NCI-H2171 treated with DMSO at 0.1 percent for 48 hours (cell line): ENCODE measurements at regions not wholly inside any gene's neighbourhood (a gene's known extent, or its start where the extent isn't known, plus 50 kb on each side); places are given as distances from the start of the nearest gene placed in this dataset.
"Not testable (repeated sequence)": the region's sequence is repeated elsewhere in the genome, so short reads cannot be mapped to it uniquely, and the experiment has no call there.

Experiments used
- DNase-seq: peaks from one replicate; lab custom pipeline; 2025; lab: John Stamatoyannopoulos, UW

DNA sequence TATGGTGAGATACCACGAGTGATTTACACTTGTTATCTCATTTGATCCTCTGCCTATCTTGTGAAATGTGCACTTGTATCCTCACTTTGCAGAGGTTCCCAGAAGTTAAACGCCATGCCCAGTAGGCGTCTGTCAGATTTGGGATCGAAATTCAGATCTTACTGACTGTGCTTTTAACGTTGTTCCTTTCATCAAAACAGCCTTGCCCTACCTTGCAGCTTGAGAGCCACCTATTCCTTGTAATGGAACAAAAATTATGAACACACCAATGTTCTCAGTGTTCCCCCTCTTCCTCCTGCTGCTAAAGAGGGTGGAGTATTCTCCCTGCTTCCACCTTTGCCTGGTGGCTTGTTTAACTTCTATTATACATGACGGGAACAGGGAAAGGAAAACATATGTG lies 257.0 kb downstream of the MSX2 start:
- DNase-seq: no peak

- DNase-seq: no peak
Measured at GRCh38 chr5:174980952-174981351, 256.6 kb downstream of the MSX2 start.

DNA sequence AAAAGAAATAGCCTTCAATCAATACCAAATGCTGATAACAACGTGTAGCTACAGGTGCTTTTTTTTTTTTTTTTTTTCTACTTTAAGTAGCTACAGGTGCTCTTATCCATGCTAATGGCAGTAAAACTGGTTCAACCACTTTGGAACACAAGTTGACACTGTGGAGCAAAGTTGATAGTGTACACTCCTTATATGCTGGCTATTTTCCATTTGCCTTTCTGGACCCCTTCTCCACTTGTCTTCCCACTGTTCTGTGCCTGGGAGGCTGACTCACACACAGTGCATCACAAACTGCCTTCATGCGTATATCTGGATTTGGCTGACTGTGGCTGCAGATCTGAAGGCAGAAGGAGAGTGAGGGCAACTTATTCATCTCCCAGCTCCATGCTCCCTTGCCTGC lies 247.9 kb downstream of the MSX2 start:
- no peak for DNase-seq

GRCh38 chr5:174971210-174971609 lies 246.8 kb downstream of the MSX2 start:
- no peak for DNase-seq

- no peak for DNase-seq
Measured at GRCh38 chr5:174970502-174970901, 246.1 kb downstream of the MSX2 start.

DNA sequence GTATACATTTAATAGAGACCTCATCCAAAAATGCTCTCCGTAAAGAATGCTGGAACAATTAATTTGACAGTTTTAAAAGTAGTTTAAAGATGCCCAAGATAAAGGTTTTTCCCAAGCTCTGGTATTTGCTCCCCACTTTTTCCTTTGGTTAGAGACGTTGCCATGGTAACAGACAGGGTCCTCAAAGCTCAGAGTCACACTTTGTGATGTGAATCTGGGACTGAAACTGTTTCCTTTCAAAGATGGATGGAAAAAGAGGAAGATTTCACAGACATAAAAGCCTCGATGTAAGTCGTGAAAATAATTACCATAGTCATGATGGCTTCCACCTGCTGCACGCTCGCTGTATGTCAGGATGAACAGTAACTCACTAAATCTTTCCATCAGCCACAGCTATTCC lies 229.5 kb downstream of the MSX2 start:
- no peak for DNase-seq

- DNase-seq: peak; percentile 27
Measured at GRCh38 chr5:174951151-174951780, 226.9 kb downstream of the MSX2 start.

DNA sequence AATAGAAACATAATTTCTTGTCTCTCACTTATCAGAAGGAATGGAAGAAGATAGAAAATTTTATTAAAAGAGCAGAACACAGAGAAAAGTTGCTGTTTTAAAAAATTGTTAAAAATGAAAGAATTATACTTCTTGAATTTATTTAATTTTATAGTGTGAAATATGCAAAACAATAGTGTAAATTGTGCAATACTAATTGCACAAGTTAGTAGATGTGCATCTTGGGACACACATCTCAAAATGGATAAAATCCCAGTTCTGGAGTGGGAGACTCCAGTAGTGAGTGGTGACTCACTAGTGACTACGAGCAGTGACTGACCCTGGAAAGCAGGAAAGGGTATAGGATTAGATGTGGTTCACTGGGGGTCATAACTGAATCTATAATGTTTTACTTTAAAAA lies 223.2 kb downstream of the MSX2 start:
- no peak for DNase-seq

DNA sequence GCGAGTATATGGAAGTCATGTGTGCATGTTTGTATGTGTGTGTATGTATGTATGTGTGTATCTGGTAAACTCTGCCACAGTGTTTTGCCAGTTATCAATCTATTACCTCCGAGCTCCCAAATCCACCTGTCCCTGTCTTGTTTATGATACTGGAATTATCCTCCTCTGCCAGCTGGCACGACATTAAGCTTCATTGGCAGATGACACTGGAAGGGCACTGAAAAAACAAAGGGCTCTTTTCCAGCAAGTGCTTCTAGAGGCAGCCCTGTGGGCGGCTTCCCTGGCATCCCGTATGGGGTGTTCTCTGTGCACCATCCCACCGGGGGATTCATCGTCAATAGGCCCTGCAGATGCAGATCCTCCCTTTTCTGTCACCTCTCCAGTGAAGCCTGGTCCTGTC lies 221.5 kb downstream of the MSX2 start:
- no peak for DNase-seq

DNA sequence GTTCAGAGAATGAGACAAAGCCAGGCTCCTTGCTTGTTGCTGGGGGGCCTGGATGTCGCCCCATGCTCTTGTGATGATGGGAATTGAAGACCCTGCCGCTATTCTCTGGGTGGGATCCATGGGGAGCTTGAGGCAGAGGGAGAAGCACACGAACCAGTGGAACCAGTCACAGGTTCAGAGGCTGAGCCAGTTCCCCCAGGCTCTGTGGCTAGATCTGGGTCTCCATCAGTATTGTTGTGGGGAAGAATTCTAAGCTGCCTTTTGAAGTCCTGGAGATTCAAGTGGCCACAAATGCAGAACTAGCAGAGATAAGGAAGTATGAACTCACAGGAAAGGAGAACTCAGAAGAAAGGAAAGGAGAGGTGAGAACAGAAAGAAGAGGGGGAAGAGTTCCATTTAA lies 219.4 kb downstream of the MSX2 start:
- no peak for DNase-seq

DNA sequence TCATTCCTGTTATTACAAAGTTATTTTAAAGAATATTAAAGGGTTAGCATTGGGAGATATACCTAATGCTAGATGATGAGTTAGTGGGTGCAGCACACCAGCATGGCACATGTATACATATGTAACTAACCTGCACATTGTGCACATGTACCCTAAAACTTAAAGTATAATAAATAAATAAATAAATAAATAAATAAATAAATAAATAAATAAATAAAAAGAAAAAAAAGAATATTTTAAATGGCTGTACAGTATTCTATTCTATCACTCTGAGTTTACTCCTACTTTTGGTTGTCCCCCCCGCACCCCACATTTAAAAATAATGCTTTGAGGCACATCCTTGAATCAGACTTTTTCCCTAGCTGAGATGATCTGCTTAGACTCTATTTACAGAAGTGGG lies 218.6 kb downstream of the MSX2 start:
- DNase-seq: not testable (repeated sequence)

GRCh38 chr5:174937201-174938123 lies 213.1 kb downstream of the MSX2 start:
- no peak for DNase-seq

GRCh38 chr5:174935854-174936474 lies 211.6 kb downstream of the MSX2 start:
- peak; percentile 10 for DNase-seq

DNA sequence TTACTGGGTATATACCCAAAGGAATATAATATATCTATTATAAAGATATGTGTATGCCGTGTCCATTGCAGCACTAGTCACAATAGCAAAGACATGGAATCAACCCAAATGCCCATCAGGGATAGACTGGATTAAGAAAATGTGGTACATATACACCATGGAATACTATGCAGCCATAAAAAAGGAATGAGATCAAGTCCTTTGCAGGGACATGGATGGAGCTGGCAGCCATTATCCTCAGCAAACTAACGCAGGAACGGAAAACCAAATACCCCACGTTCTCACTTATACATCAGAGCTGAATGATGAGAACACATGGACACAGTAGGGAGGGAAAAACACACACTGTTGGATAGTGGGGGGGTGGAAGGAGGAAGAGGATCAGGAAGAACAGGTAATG lies 206.7 kb downstream of the MSX2 start:
- DNase-seq: not testable (repeated sequence)

DNA sequence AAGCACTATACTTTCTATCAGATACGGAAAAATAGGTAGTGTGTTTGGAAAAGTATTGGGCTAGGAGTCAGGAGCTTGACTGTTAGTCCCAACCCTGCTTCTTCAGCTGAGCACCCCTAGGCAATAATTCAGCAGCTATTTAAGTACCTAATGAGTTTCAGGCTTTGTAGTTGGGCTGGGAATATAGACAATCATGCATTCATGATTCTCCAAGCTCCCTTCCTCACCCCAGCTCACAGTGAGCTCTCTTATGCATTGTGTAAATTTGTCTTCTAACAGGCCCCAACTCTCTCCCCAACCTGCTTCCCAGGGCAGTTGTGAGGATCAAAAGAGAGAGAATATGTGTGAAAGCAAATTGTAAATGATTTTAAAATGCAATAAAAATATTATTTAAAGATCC lies 201.2 kb downstream of the MSX2 start:
- DNase-seq: no peak

DNA sequence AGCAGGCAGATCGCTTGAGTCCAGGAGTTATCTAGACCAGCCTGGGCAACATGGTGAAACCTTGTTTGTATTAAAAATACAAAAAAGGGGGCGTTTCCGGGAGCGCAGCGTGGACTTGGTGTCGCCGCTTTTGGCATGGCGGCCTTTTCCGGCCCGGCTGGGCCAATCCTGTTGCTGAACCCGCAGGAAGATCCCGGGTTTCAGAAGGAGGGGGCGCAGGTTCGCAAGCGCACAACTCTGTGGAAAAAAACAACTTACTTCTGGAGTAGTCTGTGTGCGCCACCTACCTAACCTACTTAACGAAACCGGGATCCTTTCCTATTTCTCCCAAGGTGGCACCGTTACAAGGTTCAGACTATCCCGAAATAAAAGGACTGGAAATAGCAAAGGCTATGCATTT lies 198.6 kb downstream of the MSX2 start:
- DNase-seq: no peak

- no peak for DNase-seq
Measured at GRCh38 chr5:174920906-174921550, 196.6 kb downstream of the MSX2 start.

DNA sequence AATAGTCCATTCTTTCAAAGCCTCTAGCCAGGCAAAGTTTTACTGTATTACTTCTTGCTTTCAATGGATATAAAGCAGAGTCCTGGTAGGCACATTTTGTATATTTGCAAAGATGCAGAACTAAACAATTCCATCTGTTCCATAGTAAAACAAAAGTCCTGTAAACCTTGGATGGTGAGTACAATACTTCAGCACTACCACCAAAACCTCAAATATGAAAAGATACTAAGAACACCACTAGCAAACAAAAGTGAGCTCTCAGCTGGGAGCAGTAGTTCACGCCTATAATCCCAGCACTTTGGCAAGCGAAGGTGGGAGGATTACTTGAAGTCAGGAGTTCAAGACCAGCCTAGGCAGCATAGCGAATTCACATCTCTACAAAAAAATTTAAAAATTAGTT lies 195.0 kb downstream of the MSX2 start:
- DNase-seq: no peak

GRCh38 chr5:174918655-174919054 lies 194.3 kb downstream of the MSX2 start:
- no peak for DNase-seq

DNA sequence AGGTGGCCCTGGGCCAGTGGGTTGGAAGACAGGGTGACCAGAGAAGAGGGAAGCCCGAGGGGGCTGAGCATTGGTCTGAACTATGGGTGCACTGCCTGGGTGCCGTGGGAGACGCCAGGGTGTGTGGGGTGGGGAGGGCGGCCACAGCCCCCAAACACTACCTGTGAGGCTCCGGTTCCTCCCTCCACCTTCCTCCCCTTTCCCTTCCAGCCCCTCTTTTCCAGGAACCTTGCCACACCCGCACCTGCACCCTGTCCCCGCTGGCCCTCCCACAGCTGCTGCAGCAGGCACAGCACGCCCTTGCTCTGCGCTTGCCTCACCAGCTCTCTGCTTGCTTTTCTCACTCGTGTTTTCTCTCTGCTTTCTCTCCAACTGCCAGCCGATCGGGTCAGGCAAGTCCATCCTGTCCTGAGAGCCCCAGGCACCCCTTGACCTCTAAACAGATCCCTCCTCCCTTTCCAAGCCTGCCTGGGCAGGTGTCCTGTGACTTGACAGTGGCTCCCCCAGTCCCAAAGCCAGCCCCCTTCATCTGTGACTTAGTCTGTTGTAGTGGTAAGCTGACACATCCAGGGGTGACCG lies 193.7 kb downstream of the MSX2 start:
- no peak for DNase-seq

GRCh38 chr5:174917435-174917834 lies 193.1 kb downstream of the MSX2 start:
- not testable (repeated sequence) for DNase-seq

- not testable (repeated sequence) for DNase-seq
Measured at GRCh38 chr5:174916924-174917323, 192.5 kb downstream of the MSX2 start.
